Panc1 (cell line): ENCODE measurements at regions not wholly inside any gene's neighbourhood (a gene's known extent, or its start where the extent isn't known, plus 50 kb on each side); places are given as distances from the start of the nearest gene placed in this dataset.

Source experiments
- ATAC-seq: fragments of 200-7000 bp; cut with Tn5 transposase; 2 replicates; pipeline ENCODE4 v1.9.1; 2020; ENCODE audit warnings: mild to moderate bottlenecking, moderate library complexity
- BruUV-seq: library from RNA; stranded (reverse); fragments of 400-500 nt; replicated peaks from 2 replicates; lab custom pipeline; 2021; lab: Mats Ljungman, UMichigan
- CTCF ChIA-PET: fragments of 300-600 bp; sonication (Branson Sonifier 250); formaldehyde crosslinking; loops from one replicate; lab custom pipeline; 2022; ENCODE audit warnings: antibody characterized with exemption; lab: Charles Lee
- POLR2A ChIA-PET: fragments of 300-600 bp; sonication (Branson Sonifier 250); formaldehyde crosslinking; loops from one replicate; lab custom pipeline; 2022; ENCODE audit warnings: antibody characterized with exemption; lab: Charles Lee
- DNase-seq: peaks from one replicate; pipeline ENCODE4 v3.0.0-alpha.2; 2010; ENCODE audit warnings: low read depth, low spot score
- H3K27ac ChIP-seq: 2 replicates; pipeline ENCODE4 v1.5.1; 2011; ENCODE audit warnings: mild to moderate bottlenecking, low read length, inconsistent platforms
- H3K27me3 ChIP-seq: fragments of 200-500 bp; sonication (Bioruptor generic); 2 replicates; pipeline ENCODE4 v1.6.0; 2014; ENCODE audit warnings: low read length, inconsistent platforms; ENCODE audit not compliant: control insufficient read depth, insufficient read depth
- H3K36me3 ChIP-seq: fragments of 200-500 bp; sonication (Bioruptor generic); 2 replicates; pipeline ENCODE4 v1.5.1; 2014; ENCODE audit warnings: inconsistent platforms, mild to moderate bottlenecking, low read length, moderate library complexity; ENCODE audit not compliant: control insufficient read depth, insufficient read depth
- H3K4me1 ChIP-seq: 2 replicates; pipeline ENCODE4 v1.5.1; 2011; ENCODE audit warnings: inconsistent platforms, mild to moderate bottlenecking, low read length, moderate library complexity; ENCODE audit not compliant: control insufficient read depth, insufficient read depth
- H3K4me3 ChIP-seq, 2 experiments: 2 replicates each; pipeline ENCODE4 v1.5.1; 2011 to 2012; ENCODE audit warnings: low read depth in 2 of 2, low read length in 2 of 2, mild to moderate bottlenecking in 2 of 2, inconsistent platforms in 1 of 2, moderate library complexity in 1 of 2
- H3K9me3 ChIP-seq: fragments of 200-500 bp; sonication (Bioruptor generic); 2 replicates; pipeline ENCODE4 v1.5.1; 2014; ENCODE audit warnings: low read depth, mild to moderate bottlenecking, inconsistent platforms, low read length, moderate library complexity; ENCODE audit not compliant: control insufficient read depth, insufficient read depth
- CTCF ChIP-seq: fragments of 450-650 bp; IDR thresholded peaks from 2 replicates; pipeline ENCODE4 v1.5.1; 2017; ENCODE audit warnings: mild to moderate bottlenecking
- POLR2AphosphoS5 ChIP-seq: IDR thresholded peaks from 2 replicates; pipeline ENCODE4 v1.6.1; 2012; ENCODE audit warnings: mild to moderate bottlenecking, low read depth, low read length, moderate library complexity
- REST ChIP-seq, 2 experiments: IDR thresholded peaks; 2 replicates each; pipeline ENCODE4 v1.6.1; 2011 to 2012; ENCODE audit warnings: low read depth in 2 of 2, control low read depth in 1 of 2, low read length in 1 of 2, mild to moderate bottlenecking in 1 of 2, moderate library complexity in 1 of 2; ENCODE audit not compliant: insufficient read depth in 1 of 2
- SIN3A ChIP-seq: IDR thresholded peaks from 2 replicates; pipeline ENCODE4 v1.6.1; 2012; ENCODE audit warnings: low read depth, mild to moderate bottlenecking, low read length, moderate library complexity, borderline replicate concordance; ENCODE audit not compliant: insufficient read depth
- TCF7L2 ChIP-seq: IDR thresholded peaks from 2 replicates; pipeline ENCODE4 v1.6.1; 2011; ENCODE audit warnings: mild to moderate bottlenecking, low read depth, low read length, inconsistent platforms
- in situ Hi-C: cut with HindIII; loops from 2 replicates; pipeline ENCODE4 v1.10.0; 2016; ENCODE audit warnings: low sequenced_read_pairs, low pct_unique_long_range_greater_than_20kb
- intact Hi-C: fragments of 100-400 bp; cut with micrococcal nuclease; formaldehyde crosslinking; loops from one replicate; pipeline ENCODE4 v1.10.0; 2022; ENCODE audit not compliant: unreplicated experiment

GRCh38 chr7:52026140-52026539 lies 709.5 kb upstream of the COBL start:
- ChIA-PET CTCF (no interaction called here), POLR2A (no interaction called here)
- Histone ChIP-seq H3K27ac (no peak overlapping the region), H3K9me3 (no peaks in the 10 kb centered on the region), H3K4me1 (no peaks in the 10 kb centered on the region), H3K4me3 (no peak overlapping the region), H3K36me3 (no peaks in the 10 kb centered on the region), H3K27me3 (no peaks in the 10 kb centered on the region)
- intact Hi-C loops (no loop called here), in situ Hi-C loops (no loop called here)
- no TSS peak for BruUV-seq
- ATAC-seq (no peak), DNase-seq (no peak)
- TF ChIP-seq POLR2AphosphoS5 (no peak), REST (IDR thresholded peaks at IDR 0.05; ENCODE audit: insufficient read depth in 1 of 2, low read depth in 2 of 2, low read length in 1 of 2) (no peak), CTCF (no peak), TCF7L2 (no peak), SIN3A (no peak)

- Histone ChIP-seq H3K4me1 (no peaks in the 10 kb centered on the region), H3K27ac (no peak overlapping the region), H3K27me3 (no peaks in the 10 kb centered on the region), H3K4me3 (no peak overlapping the region), H3K9me3 (no peaks in the 10 kb centered on the region; the same call in 1 of the 2 replicates), H3K36me3 (no peaks in the 10 kb centered on the region)
- TF ChIP-seq CTCF = no peak
- TF ChIP-seq TCF7L2 = no peak
- TF ChIP-seq POLR2AphosphoS5 = no peak
- no peak for TF ChIP-seq SIN3A
- TF ChIP-seq REST (IDR thresholded peaks at IDR 0.05; ENCODE audit: insufficient read depth in 1 of 2, low read depth in 2 of 2, low read length in 1 of 2) = no peak
- ATAC-seq (no peak), DNase-seq (no peak)
- in situ Hi-C loops = no loop called here
- BruUV-seq = no TSS peak
- ChIA-PET POLR2A (no interaction called here), CTCF (no interaction called here)
- intact Hi-C loops = no loop called here
Measured at GRCh38 chr7:52021343-52021742, 704.7 kb upstream of the COBL start.
